HepG2 (cell line): ENCODE measurements at regions not wholly inside any gene's neighbourhood (a gene's known extent, or its start where the extent isn't known, plus 50 kb on each side); places are given as distances from the start of the nearest gene placed in this dataset.

Experiments
- ATAC-seq: fragments of 200-7000 bp; cut with Tn5 transposase; 3 replicates; pipeline ENCODE4 v1.9.1; 2020; ENCODE audit warnings: mild to moderate bottlenecking, moderate library complexity
- BruUV-seq: library from RNA; stranded (reverse); fragments of 400-500 nt; replicated peaks from 2 replicates; lab custom pipeline; 2021; lab: Mats Ljungman, UMichigan
- CTCF ChIA-PET: fragments of 300-600 bp; formaldehyde crosslinking; extraction: SDS; loops from one replicate; lab custom pipeline; 2021; ENCODE audit warnings: low total read pairs, inconsistent platforms, low intra/inter-chr PET ratio; lab: Yijun Ruan, JAX
- POLR2A ChIA-PET: fragments of 350-600 bp; sonication (Branson Sonifier 250); formaldehyde crosslinking; loops from one replicate; lab custom pipeline; 2020; ENCODE audit warnings: antibody characterized with exemption, inconsistent platforms; lab: Yijun Ruan, JAX
- DNase-seq: peaks from one replicate; pipeline ENCODE4 v3.0.0-alpha.2; 2015; ENCODE audit warnings: low spot score
- FAIRE-seq: peaks from 3 replicates; lab custom pipeline; 2011; peaks lifted over from hg19 to GRCh38; lab: Jason Lieb, UNC
- H2AFZ ChIP-seq: one replicate; pipeline ENCODE4 v1.6.1; 2011; ENCODE audit warnings: low read length, inconsistent platforms
- H3K27ac ChIP-seq: fragments of 300-600 bp; 3 replicates; pipeline ENCODE4 v1.8.0; 2011; ENCODE audit warnings: mixed run types, mild to moderate bottlenecking, mixed read lengths, low read length, inconsistent platforms; ENCODE audit not compliant: insufficient read depth; ENCODE audit errors: extremely low read length
- H3K27me3 ChIP-seq, 2 experiments: fragments of 200-600 bp in 1 of 2; 2 replicates in 1 of 2; 3 replicates in 1 of 2; pipeline versions ENCODE4 v1.6.0 to v1.8.0; 2011; ENCODE audit warnings: low read length in 2 of 2, mild to moderate bottlenecking in 2 of 2, moderate library complexity in 2 of 2, inconsistent platforms in 1 of 2; ENCODE audit not compliant: insufficient read depth in 2 of 2, control insufficient read depth in 1 of 2
- H3K36me3 ChIP-seq, 2 experiments: fragments of 200-600 bp in 1 of 2; replicated peaks in 1 of 2; 2 replicates in 1 of 2; 3 replicates in 1 of 2; pipeline versions ENCODE4 v1.5.1 to v1.8.0; 2011; ENCODE audit warnings: low read length in 2 of 2, inconsistent platforms in 1 of 2; ENCODE audit not compliant: insufficient read depth in 2 of 2, control insufficient read depth in 1 of 2
- H3K4me1 ChIP-seq: 2 replicates; pipeline ENCODE4 v1.5.1; 2012; ENCODE audit warnings: low read length, inconsistent platforms; ENCODE audit not compliant: insufficient read depth
- H3K4me2 ChIP-seq: 2 replicates; pipeline ENCODE4 v1.6.0; 2011; ENCODE audit warnings: low read depth, low read length, inconsistent platforms
- H3K4me3 ChIP-seq, 3 experiments: fragments of 200-600 bp in 1 of 3; sonication (generic), shearing (Covaris generic) in 1 of 3; replicated peaks in 1 of 3; 2 replicates each; pipeline ENCODE4 v1.5.1; 2011 to 2016; ENCODE audit warnings: low read length in 3 of 3, inconsistent platforms in 2 of 3, low read depth in 2 of 3, mild to moderate bottlenecking in 2 of 3, control low read depth in 1 of 3, mixed read lengths in 1 of 3; ENCODE audit not compliant: insufficient read depth in 1 of 3
- H3K79me2 ChIP-seq: one replicate; pipeline ENCODE4 v1.6.1; 2011; ENCODE audit warnings: low read length, inconsistent platforms; ENCODE audit not compliant: insufficient read depth
- H3K9ac ChIP-seq: 2 replicates; pipeline ENCODE4 v1.6.0; 2011; ENCODE audit warnings: mild to moderate bottlenecking, low read depth, low read length, inconsistent platforms; ENCODE audit not compliant: insufficient read depth
- H3K9me3 ChIP-seq: 2 replicates; pipeline ENCODE4 v1.5.1; 2012; ENCODE audit warnings: mild to moderate bottlenecking, low read length
- H4K20me1 ChIP-seq: 2 replicates; pipeline ENCODE4 v1.6.0; 2011; ENCODE audit warnings: inconsistent platforms, mild to moderate bottlenecking, low read length, moderate library complexity; ENCODE audit not compliant: insufficient read depth
- BCL6 ChIP-seq: IDR thresholded peaks from 2 replicates; pipeline ENCODE4 v1.6.1; 2016; ENCODE audit warnings: missing genetic modification reagents, missing compliant biosample characterization
- CEBPG ChIP-seq: IDR thresholded peaks from 2 replicates; pipeline ENCODE4 v1.6.1; 2016
- FOSL2 ChIP-seq: sonication (generic); formaldehyde crosslinking; IDR thresholded peaks from 2 replicates; pipeline ENCODE4 v1.4.0; 2020; ENCODE audit warnings: missing genetic modification reagents
- GFI1 ChIP-seq: sonication (generic); formaldehyde crosslinking; IDR thresholded peaks from 2 replicates; pipeline ENCODE4 v1.5.0; 2020; ENCODE audit warnings: missing genetic modification reagents, mild to moderate bottlenecking, borderline replicate concordance
- PCBP2 ChIP-seq: fragments of 200-400 bp; formaldehyde crosslinking; optimal IDR thresholded peaks from 2 replicates; pipeline ENCODE3; 2018; ENCODE audit warnings: low read length, low read depth; ENCODE audit not compliant: poor library complexity, severe bottlenecking
- SMYD3 ChIP-seq: sonication (generic); formaldehyde crosslinking; IDR thresholded peaks from 2 replicates; pipeline ENCODE4 v1.8.1; 2023; ENCODE audit warnings: mild to moderate bottlenecking, missing genetic modification reagents
- ZBTB21 ChIP-seq: sonication (generic); formaldehyde crosslinking; IDR thresholded peaks from 2 replicates; pipeline ENCODE4 v1.4.0; 2020; ENCODE audit warnings: missing genetic modification reagents
- ZKSCAN8 ChIP-seq: IDR thresholded peaks from 2 replicates; pipeline ENCODE4 v1.6.1; 2016; ENCODE audit warnings: borderline replicate concordance, missing genetic modification reagents, missing compliant biosample characterization
- ZNF446 ChIP-seq: sonication (generic); formaldehyde crosslinking; IDR thresholded peaks from 2 replicates; pipeline ENCODE4 v1.5.0; 2020; ENCODE audit warnings: mild to moderate bottlenecking, missing genetic modification reagents
- ZNF678 ChIP-seq: sonication (generic); formaldehyde crosslinking; IDR thresholded peaks from 2 replicates; pipeline ENCODE4 v1.4.0; 2020; ENCODE audit warnings: mild to moderate bottlenecking, missing genetic modification reagents
- WGBS: methylation state at CpG from one replicate; pipeline ENCODE4 v1.1.6; 2017; ENCODE audit warnings: low lambda C conversion rate; 5-methylcytosine and 5-hydroxymethylcytosine counted together
- in situ Hi-C: cut with HindIII; loops from 2 replicates; pipeline ENCODE4 v1.10.0; 2017; ENCODE audit warnings: low pct_unique_long_range_greater_than_20kb; ENCODE audit not compliant: extremely low pct_ligation_motif_present
- intact Hi-C: fragments of 100-400 bp; cut with micrococcal nuclease; formaldehyde crosslinking; loops from one replicate; pipeline ENCODE4 v1.10.0; 2022; ENCODE audit not compliant: unreplicated experiment
- TF ChIP-seq, protein P1 (sequence below), 2 experiments: fragments of 450-650 bp in 1 of 2; sonication (generic) in 1 of 2; formaldehyde crosslinking; IDR thresholded peaks; 2 replicates each; pipeline versions ENCODE4 v1.5.0 to v1.8.0; 2020 to 2022; ENCODE audit warnings: mild to moderate bottlenecking in 1 of 2, missing genetic modification reagents in 1 of 2
- TF ChIP-seq, protein P2 (sequence below): sonication (generic); formaldehyde crosslinking; IDR thresholded peaks from 2 replicates; pipeline ENCODE4 v1.5.0; 2020; ENCODE audit warnings: missing genetic modification reagents
- TF ChIP-seq, protein P3 (sequence below): sonication (generic); formaldehyde crosslinking; conservative IDR thresholded peaks from 2 replicates; pipeline ENCODE4 v1.8.1; 2023; ENCODE audit warnings: missing genetic modification reagents

DNA sequence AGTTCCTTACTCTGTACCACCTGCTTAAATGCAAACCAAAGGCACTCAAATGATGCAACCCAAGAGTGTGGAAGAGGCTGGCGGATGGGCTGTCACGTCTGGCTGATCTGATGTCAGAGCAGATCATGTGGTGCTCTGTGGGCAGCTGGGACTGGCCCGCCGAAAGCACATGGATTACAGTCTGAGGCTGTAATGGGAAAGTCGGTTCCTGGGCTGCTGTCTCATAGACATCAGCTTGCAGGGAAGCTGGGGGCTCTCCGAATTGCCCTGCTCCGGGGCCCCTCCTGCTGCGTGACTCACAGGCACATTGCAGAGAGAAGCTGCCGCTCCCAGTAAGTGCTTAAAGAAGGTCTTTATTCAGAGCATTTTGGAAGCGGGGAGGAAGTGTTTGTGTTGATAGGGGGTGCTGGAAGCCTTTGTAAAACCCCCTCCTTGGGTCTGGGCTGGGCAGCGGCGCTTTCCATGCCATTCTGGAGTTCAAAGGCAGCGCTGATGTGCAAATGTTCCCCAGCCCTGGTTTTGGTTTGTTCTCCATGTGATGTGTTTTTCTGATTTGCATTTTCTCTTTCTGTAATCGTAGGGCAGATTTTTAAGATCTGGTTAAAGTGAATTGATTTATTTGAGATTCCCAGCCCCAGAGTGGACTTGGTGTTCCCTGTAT is 181.1 kb downstream of the LARP7 start:
- intact Hi-C loops (no loop called here), in situ Hi-C loops (no loop called here)
- Histone ChIP-seq H3K4me1 (peaks cover 5% of the 10 kb centered on the region; the same call in 1 of the 2 replicates), H3K27ac (no peak overlapping the region), H3K4me2 (peak overlapping the region; percentile 67), H4K20me1 (no peaks in the 10 kb centered on the region), H3K9me3 (no peaks in the 10 kb centered on the region), H3K36me3 (no peaks in the 10 kb centered on the region), H3K4me3 (peak overlapping the region in 2 of 3 experiments; percentile 8 to 29; a peak in 2 of 6 replicates), H3K9ac (no peak overlapping the region), H3K79me2 (no peaks in the 10 kb centered on the region), H2AFZ (peak overlapping the region; percentile 37), H3K27me3 (peaks cover 0 to 5% of the 10 kb centered on the region in 2 experiments; a peak in 1 of 5 replicates)
- CTCF ChIA-PET = no interaction called here
- BruUV-seq = no TSS peak
- FAIRE-seq = no peak
- POLR2A ChIA-PET = no interaction called here
- DNase-seq = peak; percentile 7
- peak; percentile 92 for ATAC-seq
- WGBS = 5% methylated on average over 9 of the region's 14 CpGs
- TF ChIP-seq CEBPG = peak; percentile 16; the same call in 1 of the 2 replicates
- TF ChIP-seq FOSL2 (CRISPR knock-in tag) = 0 out of 2 replicates have a peak, but pooled peaks have one; percentile 22
- no peak for TF ChIP-seq PCBP2
- TF ChIP-seq, protein P1, sequence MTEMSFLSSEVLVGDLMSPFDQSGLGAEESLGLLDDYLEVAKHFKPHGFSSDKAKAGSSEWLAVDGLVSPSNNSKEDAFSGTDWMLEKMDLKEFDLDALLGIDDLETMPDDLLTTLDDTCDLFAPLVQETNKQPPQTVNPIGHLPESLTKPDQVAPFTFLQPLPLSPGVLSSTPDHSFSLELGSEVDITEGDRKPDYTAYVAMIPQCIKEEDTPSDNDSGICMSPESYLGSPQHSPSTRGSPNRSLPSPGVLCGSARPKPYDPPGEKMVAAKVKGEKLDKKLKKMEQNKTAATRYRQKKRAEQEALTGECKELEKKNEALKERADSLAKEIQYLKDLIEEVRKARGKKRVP (CRISPR knock-in tag; IDR thresholded peaks at IDR 0.05) = peak in 1 of 2 experiments; percentile 70; a peak in 2 of 4 replicates
- TF ChIP-seq ZKSCAN8 (CRISPR knock-in tag) = 0 out of 2 replicates have a peak, but pooled peaks have one; percentile 30

DNA sequence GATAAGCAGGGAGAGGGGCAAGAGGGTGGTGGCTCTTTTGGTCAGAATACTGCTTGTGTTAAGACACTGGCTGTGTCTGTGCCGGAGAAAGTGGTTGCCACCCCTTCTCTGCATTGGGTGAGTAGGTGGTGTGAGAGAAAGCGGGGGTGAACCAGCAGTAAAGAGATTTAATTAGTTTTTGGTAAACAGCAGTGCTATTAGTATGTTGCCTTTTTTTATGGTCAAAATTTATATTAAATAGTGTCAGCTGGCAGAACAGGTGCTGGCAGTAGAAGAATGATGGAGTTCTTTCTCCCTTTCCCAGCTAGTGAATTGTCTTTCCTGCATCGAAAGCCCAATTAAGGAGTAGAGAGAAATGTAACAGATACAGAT is 181.6 kb downstream of the LARP7 start:
- no peak for FAIRE-seq
- peaks cover 0 to 5% of the 10 kb centered on the region in 2 experiments; a peak in 1 of 5 replicates for H3K27me3 ChIP-seq
- no peaks in the 10 kb centered on the region for H3K9me3 ChIP-seq
- CTCF ChIA-PET = no interaction called here
- no peak for DNase-seq
- no TSS peak for BruUV-seq
- H3K4me1 ChIP-seq = peaks cover 5% of the 10 kb centered on the region; the same call in 1 of the 2 replicates
- H3K27ac ChIP-seq = no peak overlapping the region
- 17% methylated on average over 3 of the region's 3 CpGs for WGBS
- no peak overlapping the region for H3K9ac ChIP-seq
- H3K4me3 ChIP-seq = no peak overlapping the region
- H3K79me2 ChIP-seq = no peaks in the 10 kb centered on the region
- no peaks in the 10 kb centered on the region for H3K36me3 ChIP-seq
- peak overlapping the region; percentile 37 for H2AFZ ChIP-seq
- peak overlapping the region; percentile 67; the same call in 1 of the 2 replicates for H3K4me2 ChIP-seq
- ATAC-seq = peak; percentile 53; the same call in 2 of the 3 replicates
- intact Hi-C loops = no loop called here
- H4K20me1 ChIP-seq = no peaks in the 10 kb centered on the region
- POLR2A ChIA-PET = no interaction called here
- in situ Hi-C loops = no loop called here
- TF ChIP-seq, protein P2, sequence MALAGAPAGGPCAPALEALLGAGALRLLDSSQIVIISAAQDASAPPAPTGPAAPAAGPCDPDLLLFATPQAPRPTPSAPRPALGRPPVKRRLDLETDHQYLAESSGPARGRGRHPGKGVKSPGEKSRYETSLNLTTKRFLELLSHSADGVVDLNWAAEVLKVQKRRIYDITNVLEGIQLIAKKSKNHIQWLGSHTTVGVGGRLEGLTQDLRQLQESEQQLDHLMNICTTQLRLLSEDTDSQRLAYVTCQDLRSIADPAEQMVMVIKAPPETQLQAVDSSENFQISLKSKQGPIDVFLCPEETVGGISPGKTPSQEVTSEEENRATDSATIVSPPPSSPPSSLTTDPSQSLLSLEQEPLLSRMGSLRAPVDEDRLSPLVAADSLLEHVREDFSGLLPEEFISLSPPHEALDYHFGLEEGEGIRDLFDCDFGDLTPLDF (CRISPR knock-in tag) = no peak
- TF ChIP-seq SMYD3 (no peak), GFI1 (CRISPR knock-in tag) (no peak), ZNF678 (CRISPR knock-in tag) (no peak), ZNF446 (no peak), ZBTB21 (CRISPR knock-in tag) (no peak), BCL6 (CRISPR knock-in tag) (no peak)
- TF ChIP-seq, protein P3, sequence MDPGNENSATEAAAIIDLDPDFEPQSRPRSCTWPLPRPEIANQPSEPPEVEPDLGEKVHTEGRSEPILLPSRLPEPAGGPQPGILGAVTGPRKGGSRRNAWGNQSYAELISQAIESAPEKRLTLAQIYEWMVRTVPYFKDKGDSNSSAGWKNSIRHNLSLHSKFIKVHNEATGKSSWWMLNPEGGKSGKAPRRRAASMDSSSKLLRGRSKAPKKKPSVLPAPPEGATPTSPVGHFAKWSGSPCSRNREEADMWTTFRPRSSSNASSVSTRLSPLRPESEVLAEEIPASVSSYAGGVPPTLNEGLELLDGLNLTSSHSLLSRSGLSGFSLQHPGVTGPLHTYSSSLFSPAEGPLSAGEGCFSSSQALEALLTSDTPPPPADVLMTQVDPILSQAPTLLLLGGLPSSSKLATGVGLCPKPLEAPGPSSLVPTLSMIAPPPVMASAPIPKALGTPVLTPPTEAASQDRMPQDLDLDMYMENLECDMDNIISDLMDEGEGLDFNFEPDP = no peak
